ENCODE measurements at regions not wholly inside any gene's neighbourhood (a gene's known extent, or its start where the extent isn't known, plus 50 kb on each side); places are given as distances from the start of the nearest gene placed in this dataset.
"Not testable (repeated sequence)": the region's sequence is repeated elsewhere in the genome, so short reads cannot be mapped to it uniquely, and the experiment has no call there.

DNA sequence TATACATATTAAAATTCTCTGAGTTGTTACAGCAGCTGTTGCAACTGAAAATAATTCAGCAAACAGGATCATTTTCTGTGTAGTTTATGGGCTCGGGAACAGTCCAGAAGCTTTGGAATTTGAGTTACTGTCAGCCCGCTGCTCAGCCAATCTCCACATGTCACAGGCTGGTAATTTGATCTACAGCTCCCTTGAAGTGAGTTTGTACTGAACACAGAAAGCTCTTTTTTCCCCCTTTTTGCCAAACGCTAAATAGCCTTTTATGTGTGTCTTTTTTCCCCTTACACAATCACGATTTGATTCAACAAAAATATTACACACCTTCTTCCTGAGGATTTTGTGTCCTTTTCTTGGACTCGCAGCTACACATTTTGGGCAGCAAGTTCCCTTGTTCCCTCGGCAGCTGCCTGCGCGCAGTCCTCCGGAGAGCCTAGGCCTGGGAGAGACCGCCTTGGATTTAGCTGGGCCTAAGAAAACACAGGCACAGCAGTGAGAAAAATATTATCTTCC is 371.4 kb downstream of the KCNRG start:
- H3K9me3 Mint-ChIP-seq: peaks cover 4% of the 10 kb centered on the region
- no peak for DNase-seq
- H3K27me3 Mint-ChIP-seq (ENCODE audit: low read depth): peaks cover 5% of the 10 kb centered on the region
- H3K4me1 Mint-ChIP-seq (ENCODE audit: low read depth): peaks cover 2% of the 10 kb centered on the region
- no peak overlapping the region for H3K27ac Mint-ChIP-seq
- H3K36me3 Mint-ChIP-seq (ENCODE audit: low read depth): peaks cover 2% of the 10 kb centered on the region
- CTCF ChIA-PET: interaction anchor here (0.7 kb wide), 1 partner anchor 8 kb away, joined by 3 read pairs; no protein-coding TSS in a partner anchor
- no peak overlapping the region for H3K4me3 Mint-ChIP-seq
- intact Hi-C loops (cut with micrococcal nuclease): loop anchor here (1.0 kb wide), 2 partner anchors 301 to 389 kb away; partner anchors contain the start of gene TRIM13

DNA sequence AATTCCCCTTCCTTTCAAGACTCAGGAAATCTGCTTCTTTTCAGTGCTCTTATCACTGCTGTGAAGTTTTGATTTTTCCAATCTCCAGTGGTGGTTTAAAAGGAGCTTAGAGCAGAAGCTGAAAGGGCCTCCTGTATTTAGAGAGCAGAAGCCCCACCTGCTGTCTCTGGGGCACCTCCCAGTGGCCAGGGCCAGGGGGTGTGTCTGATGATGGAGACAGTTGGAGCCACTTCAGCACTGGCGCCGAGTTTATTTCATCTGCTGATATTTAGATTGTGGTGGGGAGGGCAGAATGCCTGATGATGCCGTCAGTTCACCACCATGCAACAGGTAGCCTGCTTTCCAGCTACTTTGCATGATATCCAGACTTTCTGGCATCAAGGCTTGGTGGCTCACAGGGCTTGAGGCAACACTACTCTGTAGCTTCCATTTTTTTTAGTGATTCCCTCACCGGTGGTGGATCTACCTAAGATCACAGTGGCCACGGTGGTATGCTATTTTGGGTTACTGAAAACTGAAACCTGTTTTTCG is 371.9 kb downstream of the KCNRG start:
- H3K4me3 Mint-ChIP-seq: no peak overlapping the region
- peaks cover 2% of the 10 kb centered on the region for H3K9me3 Mint-ChIP-seq
- peak; percentile 56 for DNase-seq
- peaks cover 2% of the 10 kb centered on the region for H3K4me1 Mint-ChIP-seq (ENCODE audit: low read depth)
- peaks cover 2% of the 10 kb centered on the region for H3K36me3 Mint-ChIP-seq (ENCODE audit: low read depth)
- CTCF ChIA-PET: interaction anchor here (0.6 to 0.7 kb wide), 2 partner anchors 9 to 525 kb away, joined by 3 read pairs; no protein-coding TSS in a partner anchor
- peaks cover 5% of the 10 kb centered on the region for H3K27me3 Mint-ChIP-seq (ENCODE audit: low read depth)
- intact Hi-C loops (cut with micrococcal nuclease): loop anchor here (1.0 kb wide), 2 partner anchors 302 to 390 kb away; partner anchors contain the start of gene TRIM13
- no peak overlapping the region for H3K27ac Mint-ChIP-seq

DNA sequence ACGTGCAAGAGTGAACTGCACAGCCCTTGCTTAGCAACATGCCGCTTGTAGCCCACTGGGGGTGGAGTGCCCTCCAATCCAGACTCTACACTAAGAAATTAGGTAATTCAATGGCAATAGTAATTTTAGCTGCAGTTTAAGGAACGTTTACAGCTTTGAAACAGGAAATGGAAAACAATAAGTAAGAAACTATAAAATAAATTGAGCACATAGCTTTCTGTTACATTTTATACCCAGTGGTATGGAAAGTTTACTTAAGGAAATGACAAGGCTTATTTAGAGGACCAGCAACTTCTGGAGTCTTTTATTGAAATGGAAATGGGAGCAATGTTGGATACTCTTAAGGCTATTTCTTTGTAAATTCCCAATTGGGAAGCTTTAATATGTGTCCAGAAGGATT is 373.2 kb downstream of the KCNRG start:
- no peaks in the 10 kb centered on the region for H3K36me3 Mint-ChIP-seq (ENCODE audit: low read depth)
- H3K27me3 Mint-ChIP-seq (ENCODE audit: low read depth): peaks cover 2% of the 10 kb centered on the region
- intact Hi-C loops (cut with micrococcal nuclease): no loop called here
- H3K4me1 Mint-ChIP-seq (ENCODE audit: low read depth): peaks cover 2% of the 10 kb centered on the region
- DNase-seq: no peak
- H3K27ac Mint-ChIP-seq: no peak overlapping the region
- H3K4me3 Mint-ChIP-seq: no peak overlapping the region
- CTCF ChIA-PET: interaction anchor here (0.8 to 1.0 kb wide), 2 partner anchors 149 to 412 kb away, joined by 3 to 4 read pairs; no protein-coding TSS in a partner anchor
- no peaks in the 10 kb centered on the region for H3K9me3 Mint-ChIP-seq

DNA sequence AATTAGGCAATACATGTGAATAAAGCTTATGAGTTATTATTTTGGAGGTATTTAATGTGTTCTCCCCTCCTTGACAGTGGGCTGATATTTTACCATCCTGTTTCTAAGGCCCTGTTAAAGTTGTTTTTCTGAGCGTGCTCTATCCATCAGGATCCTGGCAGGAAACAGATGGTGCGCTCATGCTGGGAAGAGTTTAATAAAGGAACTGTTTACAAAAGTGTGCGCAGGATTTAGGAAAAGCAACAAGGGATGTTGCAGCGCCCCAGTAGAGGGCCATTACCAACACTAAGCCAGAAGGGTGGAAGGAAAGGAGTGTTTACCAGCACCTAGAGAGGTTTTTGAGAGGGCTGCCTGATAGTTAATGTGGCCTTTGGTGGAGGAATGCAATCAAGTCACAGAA is 374.5 kb downstream of the KCNRG start:
- no peaks in the 10 kb centered on the region for H3K36me3 Mint-ChIP-seq (ENCODE audit: low read depth)
- DNase-seq: no peak
- CTCF ChIA-PET: no interaction called here
- no peak overlapping the region for H3K27ac Mint-ChIP-seq
- H3K27me3 Mint-ChIP-seq (ENCODE audit: low read depth): peaks cover 2% of the 10 kb centered on the region
- H3K4me1 Mint-ChIP-seq (ENCODE audit: low read depth): no peaks in the 10 kb centered on the region
- H3K9me3 Mint-ChIP-seq: no peaks in the 10 kb centered on the region
- no peak overlapping the region for H3K4me3 Mint-ChIP-seq
- intact Hi-C loops (cut with micrococcal nuclease): no loop called here

DNA sequence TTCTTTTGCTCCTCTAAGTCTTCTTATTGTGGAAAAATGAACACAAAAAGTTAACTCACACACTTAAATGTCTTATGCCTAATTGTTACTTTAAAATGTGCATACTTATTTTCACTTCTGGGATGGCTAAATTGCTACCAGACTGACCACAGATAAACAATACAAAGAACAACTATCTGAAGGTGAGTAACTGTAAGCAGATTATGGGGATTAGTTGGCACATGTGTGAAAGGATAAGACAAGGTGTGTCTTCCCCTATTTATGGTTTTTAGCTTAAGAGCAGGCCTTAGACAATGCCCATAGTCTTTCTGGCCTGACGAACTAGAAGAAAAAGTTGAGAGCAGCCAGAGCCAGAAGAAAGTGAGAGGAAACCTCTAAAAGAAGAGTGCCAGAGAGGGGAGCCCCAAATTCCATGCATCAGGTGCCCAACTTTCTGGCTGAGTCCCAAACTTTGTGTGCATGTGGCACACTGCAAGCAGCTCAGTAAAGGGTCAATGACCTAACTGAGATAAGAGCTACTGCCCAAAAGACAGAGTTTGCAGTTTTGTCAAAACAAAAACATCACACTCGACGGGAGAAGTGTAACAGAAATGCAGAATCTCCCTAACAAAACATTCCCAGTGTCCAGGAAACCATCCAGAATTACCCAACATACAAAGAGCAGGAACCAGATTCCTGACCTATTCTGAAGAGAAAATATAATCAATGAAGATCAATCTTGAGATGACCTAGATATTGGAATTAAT is 375.4 kb downstream of the KCNRG start:
- Mint-ChIP-seq H3K4me1 (ENCODE audit: low read depth) (no peaks in the 10 kb centered on the region), H3K4me3 (no peak overlapping the region)
- CTCF ChIA-PET: interaction anchor here (0.5 kb wide), 1 partner anchor 1154 kb away, joined by 3 read pairs; no protein-coding TSS in a partner anchor

DNA sequence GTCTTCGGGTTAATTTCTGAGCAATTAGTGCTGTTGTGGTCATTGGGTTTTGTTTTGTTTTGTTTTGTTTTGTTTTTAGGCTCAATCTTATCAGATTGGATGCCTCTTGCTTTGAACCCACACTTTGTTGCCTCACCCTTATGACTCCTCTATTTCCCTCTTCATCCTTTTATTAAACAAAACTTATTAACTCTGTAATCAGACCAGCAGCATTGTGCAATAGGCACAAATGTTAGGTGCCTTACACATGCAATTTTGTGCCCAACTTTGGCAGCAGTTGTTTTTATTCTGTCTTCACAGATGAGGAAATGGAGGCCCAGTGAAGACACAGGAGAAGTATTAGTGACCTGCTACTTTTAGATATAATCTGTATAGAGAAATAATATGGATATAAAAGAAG is 377.7 kb downstream of the KCNRG start:
- no peak overlapping the region for H3K4me3 Mint-ChIP-seq
- CTCF ChIA-PET: no interaction called here
- H3K27me3 Mint-ChIP-seq (ENCODE audit: low read depth): peaks cover 2% of the 10 kb centered on the region
- no peaks in the 10 kb centered on the region for H3K9me3 Mint-ChIP-seq
- intact Hi-C loops (cut with micrococcal nuclease): no loop called here
- H3K4me1 Mint-ChIP-seq (ENCODE audit: low read depth): no peaks in the 10 kb centered on the region
- no peaks in the 10 kb centered on the region for H3K36me3 Mint-ChIP-seq (ENCODE audit: low read depth)
- no peak overlapping the region for H3K27ac Mint-ChIP-seq
- no peak for DNase-seq

More for the DNA sequence above, 375.4 kb downstream of the KCNRG start:
- DNase-seq: no peak
- intact Hi-C loops (cut with micrococcal nuclease): no loop called here
- peaks cover 2% of the 10 kb centered on the region for H3K27me3 Mint-ChIP-seq (ENCODE audit: low read depth)
- no peak overlapping the region for H3K27ac Mint-ChIP-seq
- H3K9me3 Mint-ChIP-seq: no peaks in the 10 kb centered on the region
- no peaks in the 10 kb centered on the region for H3K36me3 Mint-ChIP-seq (ENCODE audit: low read depth)

DNA sequence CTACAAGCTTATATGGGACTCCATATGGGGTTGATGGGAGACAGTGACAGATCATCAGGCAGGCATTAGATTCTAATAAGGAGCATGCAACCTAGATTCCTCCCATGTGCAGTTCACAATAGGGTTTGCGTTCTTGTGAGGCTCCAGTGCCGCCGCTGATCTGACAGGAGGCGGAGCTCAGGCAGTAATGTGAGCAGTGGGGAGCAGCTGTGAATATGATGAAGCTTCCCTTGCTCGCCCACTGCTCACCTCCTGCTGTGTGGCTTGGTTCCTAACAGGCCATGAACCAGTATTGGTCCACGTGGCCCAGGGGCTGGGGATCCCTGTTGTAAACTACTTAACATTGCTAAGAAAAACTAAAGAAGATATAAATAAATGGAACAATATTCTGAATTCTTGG is 378.4 kb downstream of the KCNRG start:
- Mint-ChIP-seq H3K4me1 (ENCODE audit: low read depth) (no peaks in the 10 kb centered on the region), H3K27ac (no peak overlapping the region), H3K36me3 (ENCODE audit: low read depth) (no peaks in the 10 kb centered on the region), H3K4me3 (no peak overlapping the region), H3K9me3 (no peaks in the 10 kb centered on the region), H3K27me3 (ENCODE audit: low read depth) (peaks cover 2% of the 10 kb centered on the region)
- CTCF ChIA-PET: no interaction called here
- intact Hi-C loops (cut with micrococcal nuclease): no loop called here
- DNase-seq: no peak

DNA sequence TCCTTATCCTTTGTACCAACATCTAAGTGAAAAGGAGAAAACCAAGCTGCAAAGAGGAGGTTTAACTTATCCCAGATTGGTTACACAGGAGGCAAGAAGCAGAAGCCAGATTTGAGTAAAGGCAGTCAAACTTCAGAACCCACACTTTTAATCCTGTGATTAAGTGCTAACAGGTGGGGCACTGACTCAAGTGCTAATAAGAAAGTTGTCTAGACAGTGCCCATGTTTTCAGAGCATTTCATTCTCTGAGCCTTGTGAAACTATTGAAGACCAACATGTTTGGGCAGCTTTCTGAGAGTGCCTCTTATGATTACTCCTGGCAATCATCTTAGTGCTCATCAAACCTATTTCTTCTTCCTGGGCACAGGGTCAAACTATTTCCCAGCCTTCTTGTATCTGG is 380.8 kb downstream of the KCNRG start:
- no peaks in the 10 kb centered on the region for H3K36me3 Mint-ChIP-seq (ENCODE audit: low read depth)
- intact Hi-C loops (cut with micrococcal nuclease): no loop called here
- DNase-seq: no peak
- no peaks in the 10 kb centered on the region for H3K4me1 Mint-ChIP-seq (ENCODE audit: low read depth)
- no peaks in the 10 kb centered on the region for H3K9me3 Mint-ChIP-seq
- H3K27ac Mint-ChIP-seq: no peak overlapping the region
- CTCF ChIA-PET: no interaction called here
- no peaks in the 10 kb centered on the region for H3K27me3 Mint-ChIP-seq (ENCODE audit: low read depth)
- no peak overlapping the region for H3K4me3 Mint-ChIP-seq

DNA sequence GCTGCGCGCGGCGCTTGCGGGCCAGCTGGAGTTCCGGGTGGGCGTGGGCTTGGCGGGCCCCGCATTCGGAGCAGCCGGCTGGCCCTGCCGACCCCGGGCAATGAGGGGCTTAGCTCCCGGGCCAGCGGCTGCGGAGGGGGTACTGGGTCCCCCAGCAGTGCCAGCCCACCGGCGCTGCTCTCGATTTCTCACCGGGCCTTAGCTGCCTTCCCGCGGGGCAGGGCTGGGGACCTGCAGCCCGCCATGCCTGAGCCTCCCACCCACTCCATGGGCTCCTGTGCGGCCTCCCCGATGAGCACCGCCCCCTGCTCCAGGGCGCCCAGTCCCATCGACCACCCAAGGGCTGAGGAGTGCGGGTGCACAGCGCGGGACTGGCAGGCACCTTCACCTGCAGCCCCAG is 381.4 kb downstream of the KCNRG start:
- H3K27ac Mint-ChIP-seq; H3K9me3 Mint-ChIP-seq; H3K4me1 Mint-ChIP-seq (ENCODE audit: low read depth); H3K36me3 Mint-ChIP-seq (ENCODE audit: low read depth); CTCF ChIA-PET; H3K27me3 Mint-ChIP-seq (ENCODE audit: low read depth); intact Hi-C loops (cut with micrococcal nuclease); H3K4me3 Mint-ChIP-seq; DNase-seq: not testable (repeated sequence)

DNA sequence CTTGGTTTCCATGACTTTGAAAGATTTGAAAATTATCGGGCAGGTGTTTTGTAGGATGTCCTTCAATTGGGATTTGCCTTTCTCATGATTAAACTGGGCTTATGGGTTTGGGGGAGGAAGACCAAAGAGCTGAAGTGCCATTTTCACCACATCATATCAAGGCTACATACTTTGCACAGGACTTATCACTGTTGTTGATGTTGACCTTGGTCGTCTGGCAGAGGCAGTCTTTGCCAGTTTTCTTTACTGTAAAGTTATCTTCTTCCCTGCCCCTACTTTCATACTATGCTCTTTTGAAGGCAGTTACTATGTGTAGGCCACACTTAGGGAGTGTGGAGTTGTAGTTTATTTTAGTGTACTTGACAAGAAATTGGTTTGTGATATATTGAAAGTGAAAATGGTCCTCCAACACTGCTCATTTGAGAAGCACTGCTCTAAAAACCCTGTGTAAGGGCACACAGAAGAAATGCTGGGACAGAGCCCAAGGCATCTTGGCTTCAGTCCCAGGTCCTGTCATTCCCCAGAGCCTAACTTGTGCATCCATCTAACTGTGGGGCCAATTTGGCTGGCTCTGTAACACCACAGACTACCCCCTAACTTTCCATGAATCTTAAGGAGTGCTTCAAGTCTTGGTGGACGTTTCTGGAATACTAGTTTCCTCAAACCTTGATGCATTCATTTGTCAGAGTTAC is 384.9 kb downstream of the KCNRG start:
- no peaks in the 10 kb centered on the region for H3K4me1 Mint-ChIP-seq (ENCODE audit: low read depth)
- no peaks in the 10 kb centered on the region for H3K9me3 Mint-ChIP-seq
- intact Hi-C loops (cut with micrococcal nuclease): no loop called here
- no peaks in the 10 kb centered on the region for H3K27me3 Mint-ChIP-seq (ENCODE audit: low read depth)
- no peak overlapping the region for H3K27ac Mint-ChIP-seq
- CTCF ChIA-PET: interaction anchor here (0.6 kb wide), 1 partner anchor 27 kb away, joined by 4 read pairs; no protein-coding TSS in a partner anchor
- no peak for DNase-seq
- no peak overlapping the region for H3K4me3 Mint-ChIP-seq
- no peaks in the 10 kb centered on the region for H3K36me3 Mint-ChIP-seq (ENCODE audit: low read depth)

DNA sequence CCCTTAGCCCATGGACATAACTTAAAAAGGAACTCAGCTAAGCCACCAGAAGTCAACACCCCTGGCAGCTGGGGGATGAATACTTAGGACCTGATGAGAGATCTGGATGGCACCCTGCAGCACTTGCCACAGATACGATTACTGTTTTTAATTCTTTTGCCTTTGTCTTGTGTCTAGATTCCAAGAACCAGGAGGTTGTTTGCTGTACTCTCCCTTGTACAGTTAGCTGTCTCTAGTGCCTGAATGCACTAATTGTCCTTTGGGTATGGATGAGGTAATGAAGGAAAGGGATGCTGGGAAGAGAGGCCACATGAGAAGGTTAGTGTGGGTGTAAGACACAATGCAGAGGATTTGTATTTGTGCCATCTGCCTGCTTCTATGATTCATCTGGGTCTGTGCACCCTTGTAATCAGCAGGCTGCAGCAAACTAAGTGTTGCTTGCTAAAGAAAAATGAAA is 385.8 kb downstream of the KCNRG start:
- no peak for DNase-seq
- CTCF ChIA-PET: interaction anchor here (1.3 kb wide), 1 partner anchor 12 kb away, joined by 4 read pairs; no protein-coding TSS in a partner anchor
- intact Hi-C loops (cut with micrococcal nuclease): no loop called here
- no peaks in the 10 kb centered on the region for H3K9me3 Mint-ChIP-seq
- no peak overlapping the region for H3K4me3 Mint-ChIP-seq
- H3K4me1 Mint-ChIP-seq (ENCODE audit: low read depth): no peaks in the 10 kb centered on the region
- no peaks in the 10 kb centered on the region for H3K27me3 Mint-ChIP-seq (ENCODE audit: low read depth)
- no peaks in the 10 kb centered on the region for H3K36me3 Mint-ChIP-seq (ENCODE audit: low read depth)
- H3K27ac Mint-ChIP-seq: no peak overlapping the region

DNA sequence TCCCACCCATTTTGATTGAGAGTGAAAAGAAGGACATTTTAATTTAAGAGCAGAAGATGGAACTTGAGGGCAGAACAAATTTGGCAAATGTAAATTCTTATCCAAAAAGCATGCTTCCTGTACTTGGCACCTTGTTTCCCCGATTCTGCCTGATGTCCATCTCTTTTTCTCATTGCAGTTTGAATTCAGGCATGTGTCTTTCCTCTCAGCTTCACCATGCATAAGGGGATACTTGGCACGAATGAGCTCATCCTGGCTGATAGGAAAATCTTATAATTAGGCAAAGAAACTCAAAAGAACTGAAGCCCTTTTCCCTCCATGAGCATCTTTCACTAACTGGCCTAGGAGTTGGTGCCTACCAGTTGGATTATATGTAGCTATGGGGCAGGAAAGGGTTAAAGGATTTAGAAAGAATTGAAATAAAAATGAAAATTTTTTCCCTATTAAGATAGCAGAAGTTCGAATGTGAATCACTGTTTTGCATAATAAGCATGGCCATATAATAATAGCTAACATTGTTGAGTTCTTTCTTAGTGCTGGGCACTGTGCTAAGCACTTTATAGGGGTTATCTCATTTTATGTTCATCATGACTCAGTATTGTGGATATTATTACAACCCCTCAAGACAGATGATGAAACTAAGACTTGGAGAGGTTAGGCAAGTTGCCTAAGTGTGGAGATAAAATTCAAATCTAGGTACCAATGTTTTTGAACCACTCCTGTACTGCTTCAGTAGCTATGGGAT is 386.6 kb downstream of the KCNRG start:
- Mint-ChIP-seq H3K27ac (no peak overlapping the region), H3K4me3 (no peak overlapping the region), H3K9me3 (no peaks in the 10 kb centered on the region), H3K36me3 (ENCODE audit: low read depth) (no peaks in the 10 kb centered on the region), H3K4me1 (ENCODE audit: low read depth) (no peaks in the 10 kb centered on the region), H3K27me3 (ENCODE audit: low read depth) (no peaks in the 10 kb centered on the region)
- intact Hi-C loops (cut with micrococcal nuclease): no loop called here
- no peak for DNase-seq
- CTCF ChIA-PET: interaction anchor here (1.3 kb wide), 1 partner anchor 11 kb away, joined by 4 read pairs; no protein-coding TSS in a partner anchor
